ENCODE measurements at regions not wholly inside any gene's neighbourhood (a gene's known extent, or its start where the extent isn't known, plus 50 kb on each side); places are given as distances from the start of the nearest gene placed in this dataset.

GRCh38 chr9:88034964-88035363 is 60.6 kb upstream of the CDK20 start:
- no peak for DNase-seq (ENCODE audit: low read depth)

GRCh38 chr9:88033359-88033702 is 59.0 kb upstream of the CDK20 start:
- no peak for DNase-seq (ENCODE audit: low read depth)

DNA sequence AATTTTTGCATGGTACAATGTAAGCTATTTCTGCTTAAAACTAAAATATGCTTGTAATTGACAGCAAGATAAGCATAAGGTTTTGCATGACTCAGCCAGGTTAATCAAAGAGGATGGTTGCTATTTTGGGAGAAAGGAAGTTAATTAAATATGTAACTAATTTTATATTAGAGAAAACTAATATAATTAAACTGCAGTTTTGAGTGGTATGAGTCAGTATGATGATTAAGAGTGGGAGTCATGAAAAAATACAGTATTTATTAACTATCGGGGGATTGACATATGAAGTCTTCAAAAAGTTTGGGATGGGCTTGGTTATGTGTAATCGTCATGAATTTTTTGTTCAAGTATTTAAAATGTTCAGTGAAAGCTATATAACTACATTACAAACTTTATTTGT is 54.0 kb upstream of the CDK20 start:
- no peak for DNase-seq (ENCODE audit: low read depth)

DNA sequence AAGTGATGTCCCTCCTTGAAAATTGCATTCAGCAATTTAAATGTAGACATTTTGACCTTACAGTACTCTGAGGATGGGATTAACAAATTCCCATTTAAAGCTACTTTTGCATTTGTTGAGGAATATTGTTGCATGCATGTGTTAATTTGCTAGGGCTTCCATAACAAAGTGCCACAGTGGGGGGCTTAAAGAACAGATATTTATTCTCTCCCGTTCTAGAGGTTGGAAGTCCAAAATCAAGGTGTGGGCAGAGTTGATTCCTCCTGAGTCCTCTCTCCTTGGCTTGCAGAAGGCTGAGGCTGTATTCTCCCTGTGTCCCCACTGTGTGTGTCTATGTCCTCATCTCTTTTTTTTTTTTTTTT is 51.8 kb upstream of the CDK20 start:
- DNase-seq (ENCODE audit: low read depth): no peak

- DNase-seq (ENCODE audit: low read depth): no peak
Measured at GRCh38 chr9:88025411-88026117, 51.2 kb upstream of the CDK20 start.

- no peak for DNase-seq (ENCODE audit: low read depth)
Measured at GRCh38 chr9:88024896-88025295, 50.6 kb upstream of the CDK20 start.
